Motor neuron (in vitro differentiated cells): ENCODE measurements at regions not wholly inside any gene's neighbourhood (a gene's known extent, or its start where the extent isn't known, plus 50 kb on each side); places are given as distances from the start of the nearest gene placed in this dataset.
A peak's percentile ranks its signal among the peaks of the same experiment; 100 is the strongest.

ENCODE experiments used
- ATAC-seq, 8 experiments: fragments of 200-7000 bp; cut with Tn5 transposase; replicated peaks in 6 of 8; 2 replicates each; pipeline ENCODE4 v1.8.0; 2021; ENCODE audit warnings: mild to moderate bottlenecking in 8 of 8, moderate library complexity in 8 of 8
- H3K27ac ChIP-seq, 2 donors: fragments of 250-450 bp; sonication (Bioruptor Pico); 2 replicates each; pipeline ENCODE4 v1.9.0; 2021; ENCODE audit warnings: antibody characterized with exemption in 2 of 2, mild to moderate bottlenecking in 2 of 2, moderate library complexity in 1 of 2
- H3K4me1 ChIP-seq, 2 donors: fragments of 250-450 bp; sonication (Bioruptor Pico); replicated peaks in 1 of 2; 2 replicates each; pipeline ENCODE4 v1.6.1; 2021; ENCODE audit warnings: antibody characterized with exemption in 2 of 2, mild to moderate bottlenecking in 2 of 2, moderate library complexity in 1 of 2
- H3K4me3 ChIP-seq, 5 donors: fragments of 250-450 bp; sonication (Bioruptor Pico); 2 replicates each; pipeline ENCODE4 v1.9.0; 2021; ENCODE audit warnings: antibody characterized with exemption in 5 of 5, mild to moderate bottlenecking in 5 of 5, moderate library complexity in 4 of 5
- WGBS, 10 experiments: fragments of 450-650 bp; shearing (Covaris generic); methylation state at CpG; one replicate each; pipeline ENCODE4 v1.0.0; 2022; 5-methylcytosine and 5-hydroxymethylcytosine counted together
- in situ Hi-C, 9 experiments: fragments of 400-800 bp; cut with MboI; loops; one replicate each; pipeline ENCODE4 v1.15.0; 2021; ENCODE audit warnings: low sequenced_read_pairs in 9 of 9, low pct_unique_long_range_greater_than_20kb in 2 of 9; ENCODE audit not compliant: unreplicated experiment in 9 of 9

DNA sequence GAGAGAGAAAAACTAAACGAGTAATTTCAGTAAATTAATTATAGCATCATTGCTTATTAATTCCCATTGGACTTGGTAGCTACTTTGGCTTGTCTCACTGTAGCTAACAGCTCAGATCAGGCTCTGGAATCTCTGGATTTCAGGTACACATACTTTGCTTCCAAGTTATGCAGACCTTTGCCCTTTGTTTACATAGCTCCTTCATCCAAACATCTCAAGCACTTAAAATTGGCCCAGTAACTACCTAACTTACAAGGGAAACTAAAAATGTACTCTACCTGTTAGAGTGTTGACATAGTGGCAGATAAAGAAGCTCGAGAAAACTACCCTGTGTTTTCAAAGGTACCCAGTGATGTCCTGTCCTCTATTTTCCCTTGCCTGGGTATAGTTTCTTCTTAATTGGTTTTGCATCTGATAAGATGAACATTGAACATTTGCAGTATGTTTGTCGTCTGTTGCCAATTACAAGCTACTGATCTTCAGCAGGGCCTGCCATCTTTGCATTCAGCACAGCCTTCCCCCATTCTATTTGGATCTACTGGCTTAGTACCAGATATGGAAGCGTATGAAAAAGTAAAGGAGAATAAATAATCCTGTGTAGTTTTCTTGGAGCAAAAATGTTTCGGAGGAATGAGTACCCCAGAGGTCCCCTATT, 601.5 kb upstream of the FANCL start:
- in situ Hi-C loops = no loop called here
- ATAC-seq = no peak
- WGBS, 10 experiments = 13 to 100% (median 79%) methylated on average over 1 to 5 of the region's 5 CpGs
- Histone ChIP-seq H3K4me1 (peaks cover 0 to 9% of the 10 kb centered on the region in 2 donors), H3K4me3 (no peak overlapping the region), H3K27ac (no peak overlapping the region)

DNA sequence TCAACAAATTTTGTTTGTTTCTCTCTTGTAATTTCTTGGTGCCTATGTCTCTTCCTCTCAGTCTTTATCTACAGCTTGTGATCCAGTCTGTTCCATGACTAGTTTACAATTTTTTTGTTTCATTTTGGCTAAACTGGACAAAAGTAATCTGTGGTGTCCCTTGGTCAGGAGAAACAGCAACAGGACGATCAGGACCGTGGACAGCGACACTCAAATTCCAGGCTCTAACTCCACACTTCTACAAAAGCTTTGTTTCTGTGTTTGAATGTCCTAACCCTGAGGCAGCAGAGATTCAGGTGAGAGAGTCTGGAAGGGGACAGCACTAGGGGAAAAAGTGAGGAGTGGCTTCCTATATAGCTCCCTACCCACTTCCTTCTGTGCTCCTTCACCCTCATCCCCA, 593.3 kb upstream of the FANCL start:
- Histone ChIP-seq H3K4me1 (peaks cover 0 to 3% of the 10 kb centered on the region in 2 donors), H3K4me3 (no peak overlapping the region), H3K27ac (no peak overlapping the region)
- in situ Hi-C loops = no loop called here
- WGBS, 10 experiments = 0 to 27% (median 13%) methylated on average over 2 to 3 of the region's 3 CpGs; no CpG with 5 or more reads in 6 of the 10 experiments
- ATAC-seq = peak in 2 of 8 experiments; percentile 21 to 43

DNA sequence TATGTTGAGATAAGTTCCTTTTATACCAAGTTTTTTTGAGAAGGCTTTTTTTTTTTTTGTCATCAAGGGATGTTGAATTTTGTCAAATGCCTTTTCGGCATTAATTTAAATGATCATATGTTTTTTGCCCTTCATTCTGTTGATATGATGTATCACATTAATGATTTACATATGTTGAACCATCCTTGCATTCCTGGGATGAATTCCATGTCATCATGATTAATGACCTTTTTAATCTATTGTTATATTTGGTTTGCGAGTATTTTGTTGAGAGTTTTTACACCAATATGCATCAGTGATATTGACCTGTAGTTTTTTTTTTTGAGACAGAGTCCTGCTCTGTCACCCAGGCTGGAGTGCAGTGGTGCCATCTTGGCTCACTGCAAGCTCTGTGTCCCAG, 585.7 kb upstream of the FANCL start:
- 5 to 100% (median 85%) methylated on average over 1 to 2 of the region's 2 CpGs for WGBS, 10 experiments
- ATAC-seq = no peak
- H3K27ac ChIP-seq = no peak overlapping the region
- H3K4me3 ChIP-seq = no peak overlapping the region
- H3K4me1 ChIP-seq = no peaks in the 10 kb centered on the region
- in situ Hi-C loops = no loop called here

DNA sequence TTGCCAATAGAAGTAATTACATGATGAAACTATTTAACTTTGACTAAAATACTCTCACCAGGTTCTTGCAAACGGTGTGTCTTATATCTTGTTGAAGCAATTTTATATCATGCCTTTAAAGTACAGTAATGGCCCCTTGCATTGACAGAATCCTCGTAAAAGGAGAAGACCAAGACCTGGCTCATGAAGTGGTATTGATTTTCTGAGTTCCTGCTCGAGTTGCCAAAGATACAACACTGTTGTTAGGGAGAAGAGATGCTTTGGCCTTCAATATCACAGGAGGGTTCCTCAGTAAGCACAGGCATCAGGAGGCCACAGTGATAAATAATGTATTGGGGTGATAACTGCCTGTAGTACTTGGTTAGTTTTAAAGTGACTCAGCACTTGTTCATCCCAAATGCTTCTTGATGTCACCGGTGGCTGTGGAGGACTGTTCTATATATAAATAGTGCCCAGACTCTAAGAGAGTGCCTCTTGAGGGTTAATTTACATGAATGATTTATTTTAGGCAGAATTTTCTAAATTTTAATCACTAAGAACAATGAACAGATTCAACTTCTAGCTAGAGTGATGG, 571.7 kb upstream of the FANCL start:
- in situ Hi-C loops = no loop called here
- Histone ChIP-seq H3K27ac (no peak overlapping the region), H3K4me3 (no peak overlapping the region), H3K4me1 (peaks cover 0 to 7% of the 10 kb centered on the region in 2 donors)
- WGBS, 10 experiments = 0 to 71% (median 40%) methylated on average over 1 to 4 of the region's 4 CpGs; no CpG with 5 or more reads in 4 of the 10 experiments
- ATAC-seq = peak in 1 of 8 experiments; percentile 12

DNA sequence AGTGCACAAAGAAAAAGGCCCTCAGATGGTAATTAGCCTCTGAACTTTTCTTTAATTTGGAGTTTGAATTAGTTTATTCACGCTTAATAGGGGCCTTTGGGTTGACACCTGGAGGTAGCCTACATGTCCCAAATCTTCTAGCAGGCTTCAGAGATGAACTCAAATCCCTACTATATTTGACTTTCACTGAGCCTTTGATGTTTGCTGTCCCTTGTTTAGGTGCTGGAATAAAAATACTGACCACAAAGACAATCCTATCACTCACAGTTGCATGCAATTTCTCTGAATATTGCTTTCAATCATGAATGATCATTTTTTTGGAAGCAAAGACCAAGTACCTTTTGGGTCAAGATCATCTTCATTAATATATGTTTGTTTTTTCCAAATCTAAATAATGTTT, 564.0 kb upstream of the FANCL start:
- WGBS, 10 experiments = 17 to 67% methylated on average over 1 of the region's 1 CpG; no CpG with 5 or more reads in 8 of the 10 experiments
- Histone ChIP-seq H3K27ac (no peak overlapping the region), H3K4me3 (no peak overlapping the region), H3K4me1 (peaks cover 6 to 18% of the 10 kb centered on the region in 2 donors)
- ATAC-seq = no peak
- in situ Hi-C loops = no loop called here

DNA sequence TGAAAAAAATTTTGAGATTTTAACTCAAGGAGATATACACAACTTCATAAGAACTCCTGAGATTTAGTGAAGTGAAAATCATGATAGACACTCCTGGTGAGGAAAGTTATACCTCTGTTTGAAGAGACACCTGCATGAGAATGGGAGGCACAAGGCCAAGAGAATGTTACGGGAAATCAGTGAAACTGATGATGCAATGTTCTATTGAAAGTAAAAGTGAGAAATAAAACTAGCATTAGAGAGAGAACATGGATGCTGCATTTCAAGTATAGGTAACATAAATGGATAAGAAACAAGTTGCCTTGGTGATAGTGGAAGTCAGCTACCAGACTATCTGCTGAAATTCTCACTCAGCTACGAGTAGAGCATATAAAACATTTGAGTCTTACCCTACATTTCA, 562.1 kb upstream of the FANCL start:
- ATAC-seq = no peak
- no peak overlapping the region for H3K4me3 ChIP-seq
- WGBS, 10 experiments = 21 to 100% (median 79%) methylated on average over 1 to 2 of the region's 2 CpGs; no CpG with 5 or more reads in 1 of the 10 experiments
- in situ Hi-C loops = no loop called here
- H3K27ac ChIP-seq = no peak overlapping the region
- peaks cover 6 to 23% of the 10 kb centered on the region in 2 donors for H3K4me1 ChIP-seq

DNA sequence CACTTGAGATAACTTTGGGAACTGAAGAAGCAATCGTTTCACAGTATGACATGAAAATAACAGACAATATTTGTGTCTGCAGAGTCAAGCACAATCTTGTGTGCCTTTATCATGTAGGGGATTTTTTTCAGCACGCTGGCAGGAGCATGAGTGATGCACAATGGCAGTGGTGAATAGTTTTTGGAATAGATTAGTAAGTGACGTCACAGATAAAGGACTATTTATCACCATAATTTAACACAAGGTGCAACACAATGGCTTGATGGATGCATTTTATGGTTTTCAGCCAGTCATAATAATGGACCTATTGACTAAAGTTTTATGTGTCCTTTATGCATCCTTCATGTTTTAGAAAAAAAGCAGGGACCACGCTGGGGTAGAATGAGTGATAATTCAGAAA, 559.8 kb upstream of the FANCL start:
- Histone ChIP-seq H3K4me1 (peaks cover 6 to 17% of the 10 kb centered on the region in 2 donors), H3K4me3 (no peak overlapping the region), H3K27ac (no peak overlapping the region)
- in situ Hi-C loops = no loop called here
- ATAC-seq = no peak
- 15 to 59% (median 44%) methylated on average over 2 to 4 of the region's 4 CpGs for WGBS, 10 experiments

DNA sequence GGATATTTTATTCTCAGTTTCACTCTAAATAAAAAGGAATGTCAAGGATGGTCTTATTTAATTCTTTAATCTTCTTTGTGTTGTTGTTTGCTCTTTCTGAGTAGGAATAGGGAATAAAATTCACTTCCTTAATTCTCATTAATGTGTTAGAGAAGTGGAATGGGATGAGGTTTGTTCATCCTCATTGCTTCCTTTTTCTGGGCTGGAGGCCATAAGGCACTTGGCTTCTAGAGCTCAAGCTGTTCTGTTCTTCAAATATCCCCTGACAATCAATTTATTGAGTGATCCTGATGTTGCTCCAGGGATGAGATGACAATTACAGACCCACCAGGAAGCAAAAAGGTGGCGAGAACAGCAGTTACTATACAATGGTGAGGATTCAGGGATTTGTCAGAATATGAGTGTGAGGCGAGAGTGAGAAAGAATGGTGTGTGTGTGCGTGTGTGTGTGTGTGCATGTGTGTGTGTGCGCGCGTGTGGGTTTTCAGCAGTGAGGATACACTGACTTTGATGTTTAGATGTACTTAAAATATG, 557.6 kb upstream of the FANCL start:
- Histone ChIP-seq H3K4me1 (peaks cover 6 to 17% of the 10 kb centered on the region in 2 donors), H3K4me3 (no peak overlapping the region), H3K27ac (no peak overlapping the region)
- no peak for ATAC-seq
- WGBS, 10 experiments = 38 to 96% (median 66%) methylated on average over 1 to 5 of the region's 6 CpGs; no CpG with 5 or more reads in 2 of the 10 experiments
- in situ Hi-C loops = no loop called here

DNA sequence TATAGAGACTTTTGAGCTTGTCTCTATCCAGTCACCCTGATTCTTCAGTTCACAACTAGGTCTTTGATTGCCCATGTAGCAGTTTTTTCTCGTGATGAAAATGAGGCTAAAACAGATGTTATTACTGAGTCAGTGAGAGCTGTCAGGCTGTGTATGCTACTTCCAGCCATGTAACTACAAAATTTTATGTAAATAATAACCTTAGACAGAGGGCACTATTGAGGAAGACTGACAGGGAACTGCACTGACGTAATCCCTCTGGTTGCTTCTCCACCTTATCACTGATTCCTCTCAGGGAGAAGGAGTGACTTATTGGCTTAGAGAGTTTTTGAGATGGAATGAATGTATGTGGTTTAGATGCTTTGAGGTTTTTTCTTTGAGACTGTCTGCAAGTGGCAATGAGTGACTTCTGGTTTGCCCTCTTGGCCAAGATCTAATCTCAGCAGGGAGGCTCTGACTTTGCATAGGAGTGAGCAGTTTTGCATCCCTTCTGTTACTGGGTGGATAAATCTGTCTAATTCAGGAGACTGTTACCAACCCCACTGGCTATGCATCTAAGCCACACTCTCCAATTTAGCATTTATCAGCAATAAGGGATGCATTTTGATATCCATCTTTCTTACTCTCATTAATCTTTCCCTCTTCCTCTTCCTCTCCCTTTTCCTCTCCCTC, 555.2 kb upstream of the FANCL start:
- H3K27ac ChIP-seq = no peak overlapping the region
- ATAC-seq = peak in 7 of 8 experiments; percentile 25 to 95 (median 36)
- 0 to 100% (median 38%) methylated on average over 1 to 2 of the region's 2 CpGs; no CpG with 5 or more reads in 2 of the 10 experiments for WGBS, 10 experiments
- in situ Hi-C loops = no loop called here
- no peak overlapping the region for H3K4me3 ChIP-seq
- H3K4me1 ChIP-seq = peaks cover 6 to 16% of the 10 kb centered on the region in 2 donors

DNA sequence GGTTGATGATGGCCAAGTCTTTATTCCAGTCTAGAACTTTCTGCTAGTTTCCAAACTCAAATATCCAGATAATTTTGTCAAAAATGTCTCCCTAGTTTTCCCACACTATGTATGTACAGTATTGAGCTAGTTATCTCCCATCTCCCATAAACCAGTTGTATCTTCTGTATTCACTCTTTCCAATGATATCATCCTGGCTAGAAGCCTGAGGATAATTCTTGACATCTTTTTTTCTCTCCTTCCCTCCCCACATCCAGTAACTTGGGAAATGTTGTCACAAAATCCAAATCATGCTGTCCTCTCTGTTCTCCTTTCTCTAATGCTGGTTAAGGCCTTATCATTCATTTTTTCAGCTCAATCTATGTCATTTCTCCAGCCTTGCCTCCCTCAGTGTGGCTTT, 553.8 kb upstream of the FANCL start:
- H3K4me1 ChIP-seq = peaks cover 0 to 4% of the 10 kb centered on the region in 2 donors
- in situ Hi-C loops = no loop called here
- no peak for ATAC-seq
- H3K4me3 ChIP-seq = no peak overlapping the region
- no peak overlapping the region for H3K27ac ChIP-seq

DNA sequence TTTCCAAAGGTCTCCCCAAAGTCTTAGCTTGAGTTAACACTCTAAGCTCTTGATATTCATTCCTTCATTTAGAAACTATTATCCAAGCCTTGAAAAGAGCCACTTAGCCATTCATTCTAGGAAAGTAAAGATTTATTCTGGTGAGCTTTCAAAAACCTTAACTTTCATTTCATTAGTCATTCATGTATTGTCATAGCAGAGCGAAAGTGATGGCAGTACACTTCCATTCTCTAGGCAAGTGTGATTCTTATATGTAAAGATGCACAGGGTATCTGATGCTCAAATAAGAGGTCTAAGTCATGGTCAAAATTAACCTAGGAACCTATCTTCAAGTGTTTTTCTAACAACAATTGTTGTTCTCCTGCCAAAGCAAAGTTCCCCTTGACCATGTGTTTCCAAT, 553.0 kb upstream of the FANCL start:
- WGBS, 10 experiments = 20 to 100% (median 86%) methylated on average over 1 of the region's 1 CpG; no CpG with 5 or more reads in 3 of the 10 experiments
- peaks cover 0 to under 1% of the 10 kb centered on the region in 2 donors for H3K4me1 ChIP-seq
- in situ Hi-C loops = no loop called here
- no peak overlapping the region for H3K4me3 ChIP-seq
- H3K27ac ChIP-seq = no peak overlapping the region
- no peak for ATAC-seq

DNA sequence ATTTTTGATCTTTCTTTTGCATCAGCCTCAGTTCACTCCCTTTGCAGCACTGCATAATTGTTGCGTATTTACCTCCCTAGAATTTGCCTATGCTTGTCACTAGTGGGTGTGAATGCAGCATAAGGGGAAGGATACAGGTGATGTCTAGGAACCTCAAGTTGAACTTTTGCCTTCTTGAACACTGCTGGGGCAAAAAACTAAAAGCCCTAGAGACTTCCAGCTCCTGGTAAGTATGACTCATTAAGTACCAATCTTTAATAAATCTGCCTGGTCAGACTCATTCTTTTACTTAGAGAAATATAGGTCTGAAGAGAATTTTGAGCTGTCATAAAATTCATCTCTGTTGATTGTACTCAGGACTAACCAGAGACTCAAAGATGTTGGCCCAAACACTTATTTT, 547.3 kb upstream of the FANCL start:
- in situ Hi-C loops = no loop called here
- H3K27ac ChIP-seq = no peak overlapping the region
- peak in 3 of 8 experiments; percentile 17 to 73 (median 40) for ATAC-seq
- WGBS, 10 experiments = 33 to 100% (median 88%) methylated on average over 1 of the region's 1 CpG; no CpG with 5 or more reads in 2 of the 10 experiments
- no peaks in the 10 kb centered on the region for H3K4me1 ChIP-seq
- no peak overlapping the region for H3K4me3 ChIP-seq

DNA sequence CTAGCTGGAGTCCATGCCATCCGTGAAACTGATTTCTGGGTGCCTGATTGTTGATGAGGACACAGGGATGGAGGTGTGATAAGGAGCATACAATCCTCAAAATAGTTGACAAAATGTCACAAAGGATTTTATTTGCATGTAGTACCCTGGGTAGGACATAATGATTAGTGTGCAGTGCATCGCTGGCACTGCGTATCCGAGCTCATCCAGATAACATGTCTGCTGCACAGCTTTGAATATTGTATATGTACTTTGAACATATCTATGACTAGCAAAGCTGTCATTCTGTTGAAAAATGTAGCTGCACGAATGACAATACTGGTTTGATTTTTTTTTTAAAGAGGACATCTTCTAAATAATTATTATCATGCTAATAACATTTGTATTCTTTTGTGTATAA, 529.7 kb upstream of the FANCL start:
- 0 to 95% (median 73%) methylated on average over 1 to 5 of the region's 5 CpGs for WGBS, 10 experiments
- Histone ChIP-seq H3K4me1 (peaks cover 15 to 45% of the 10 kb centered on the region in 2 donors), H3K4me3 (no peak overlapping the region), H3K27ac (no peak overlapping the region)
- peak in 1 of 8 experiments; percentile 23 for ATAC-seq
- in situ Hi-C loops = loop anchor here in 2 of 9 experiments (25.0 kb wide), 2 partner anchors 1791 to 1816 kb away; partner anchors contain the start of gene BCL11A (in 1 of the 2)
